ENCODE measurements at regions not wholly inside any gene's neighbourhood (a gene's known extent, or its start where the extent isn't known, plus 50 kb on each side); places are given as distances from the start of the nearest gene placed in this dataset.

DNA sequence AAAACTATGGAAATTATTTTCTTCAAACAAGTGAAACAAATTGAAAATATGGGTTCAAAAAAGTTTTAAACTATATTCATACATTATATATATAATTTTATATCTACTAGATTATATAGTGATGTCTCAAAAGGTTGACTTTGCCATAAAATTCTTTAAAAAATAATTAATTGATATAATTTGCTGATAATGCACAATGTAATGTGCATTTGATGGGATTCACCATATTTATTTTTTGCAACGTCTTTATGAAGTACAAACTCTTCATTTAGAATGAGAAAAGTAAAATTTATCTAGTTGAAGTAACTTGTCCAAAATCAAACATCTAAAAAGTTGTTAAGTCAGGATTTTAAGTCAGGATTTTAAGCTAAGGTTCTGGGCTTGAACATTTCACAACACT is 1954.5 kb upstream of the PCDH20 start:
- DNase-seq (ENCODE audit: low spot score), result no peak

DNA sequence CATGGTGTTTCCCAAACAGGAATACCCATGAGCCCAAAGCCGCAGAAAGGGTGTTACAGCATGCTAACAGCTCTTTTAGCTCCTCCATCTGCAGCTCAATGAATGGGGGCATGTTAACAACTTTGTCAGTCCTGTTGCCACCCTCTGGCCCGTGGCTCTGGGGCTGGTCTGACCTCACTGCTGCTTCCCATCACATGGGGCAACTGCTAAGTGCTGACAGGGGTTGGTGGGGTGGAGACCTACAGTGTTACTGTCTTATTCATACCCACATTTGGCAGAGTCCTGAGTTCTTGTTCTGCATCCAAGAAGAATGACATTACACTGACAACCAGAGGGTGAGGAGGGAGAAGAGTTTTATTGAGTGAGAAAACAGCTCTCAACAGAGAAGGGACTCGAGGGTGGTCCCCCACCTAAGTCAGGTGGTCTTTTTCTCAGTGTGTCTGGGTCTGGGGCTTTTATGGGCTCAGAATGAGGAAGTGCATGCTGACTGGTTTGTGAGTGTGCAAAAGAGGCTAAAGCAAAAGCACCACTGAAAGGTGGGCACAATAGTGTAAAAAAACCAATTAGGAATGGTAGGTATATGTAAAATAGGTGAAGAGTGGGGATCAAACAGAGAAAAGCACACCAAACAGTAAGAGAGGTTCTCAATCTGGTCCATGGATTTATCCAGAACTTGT is 1952.0 kb upstream of the PCDH20 start:
- Histone ChIP-seq H3K27ac (no peak overlapping the region), H3K27me3 (replicated peaks; ENCODE audit: insufficient read depth) (no peaks in the 10 kb centered on the region), H3K36me3 (no peaks in the 10 kb centered on the region), H3K4me3 (no peak overlapping the region), H3K9me3 (no peaks in the 10 kb centered on the region), H3K4me1 (ENCODE audit: control insufficient read depth in 1 of 2, low read depth in 2 of 2) (no peaks in the 10 kb centered on the region)
- TF ChIP-seq, protein P1, sequence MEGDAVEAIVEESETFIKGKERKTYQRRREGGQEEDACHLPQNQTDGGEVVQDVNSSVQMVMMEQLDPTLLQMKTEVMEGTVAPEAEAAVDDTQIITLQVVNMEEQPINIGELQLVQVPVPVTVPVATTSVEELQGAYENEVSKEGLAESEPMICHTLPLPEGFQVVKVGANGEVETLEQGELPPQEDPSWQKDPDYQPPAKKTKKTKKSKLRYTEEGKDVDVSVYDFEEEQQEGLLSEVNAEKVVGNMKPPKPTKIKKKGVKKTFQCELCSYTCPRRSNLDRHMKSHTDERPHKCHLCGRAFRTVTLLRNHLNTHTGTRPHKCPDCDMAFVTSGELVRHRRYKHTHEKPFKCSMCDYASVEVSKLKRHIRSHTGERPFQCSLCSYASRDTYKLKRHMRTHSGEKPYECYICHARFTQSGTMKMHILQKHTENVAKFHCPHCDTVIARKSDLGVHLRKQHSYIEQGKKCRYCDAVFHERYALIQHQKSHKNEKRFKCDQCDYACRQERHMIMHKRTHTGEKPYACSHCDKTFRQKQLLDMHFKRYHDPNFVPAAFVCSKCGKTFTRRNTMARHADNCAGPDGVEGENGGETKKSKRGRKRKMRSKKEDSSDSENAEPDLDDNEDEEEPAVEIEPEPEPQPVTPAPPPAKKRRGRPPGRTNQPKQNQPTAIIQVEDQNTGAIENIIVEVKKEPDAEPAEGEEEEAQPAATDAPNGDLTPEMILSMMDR (IDR thresholded peaks at IDR 0.05), result no peak
- DNase-seq (ENCODE audit: low spot score), result no peak
- no peak for ATAC-seq (ENCODE audit: insufficient number of reproducible peaks, low FRiP score, low read depth)

More for the DNA sequence above, 1954.5 kb upstream of the PCDH20 start:
- Histone ChIP-seq H3K27ac (no peak overlapping the region), H3K27me3 (replicated peaks; ENCODE audit: insufficient read depth) (no peaks in the 10 kb centered on the region), H3K4me3 (no peak overlapping the region), H3K36me3 (no peaks in the 10 kb centered on the region), H3K9me3 (no peaks in the 10 kb centered on the region), H3K4me1 (ENCODE audit: control insufficient read depth in 1 of 2, low read depth in 2 of 2) (no peaks in the 10 kb centered on the region)
- TF ChIP-seq, protein P1 (IDR thresholded peaks at IDR 0.05), result no peak
- ATAC-seq (ENCODE audit: insufficient number of reproducible peaks, low FRiP score, low read depth), result no peak

- H3K36me3 ChIP-seq, result no peaks in the 10 kb centered on the region
- H3K27ac ChIP-seq, result no peak overlapping the region
- no peaks in the 10 kb centered on the region for H3K9me3 ChIP-seq
- DNase-seq (ENCODE audit: low spot score), result no peak
- no peak for ATAC-seq (ENCODE audit: insufficient number of reproducible peaks, low FRiP score, low read depth)
- TF ChIP-seq, protein P1 (IDR thresholded peaks at IDR 0.05), result no peak
- H3K4me1 ChIP-seq (ENCODE audit: control insufficient read depth in 1 of 2, low read depth in 2 of 2), result no peaks in the 10 kb centered on the region
- no peak overlapping the region for H3K4me3 ChIP-seq
- H3K27me3 ChIP-seq (replicated peaks; ENCODE audit: insufficient read depth), result no peaks in the 10 kb centered on the region
These were observed 1948.5 kb upstream of the PCDH20 start for GRCh38 chr13:63364159-63364558.

- Histone ChIP-seq H3K27ac (no peak overlapping the region), H3K27me3 (replicated peaks; ENCODE audit: insufficient read depth) (no peaks in the 10 kb centered on the region), H3K4me1 (ENCODE audit: control insufficient read depth in 1 of 2, low read depth in 2 of 2) (no peaks in the 10 kb centered on the region), H3K4me3 (no peak overlapping the region), H3K9me3 (no peaks in the 10 kb centered on the region), H3K36me3 (no peaks in the 10 kb centered on the region)
- ATAC-seq (ENCODE audit: insufficient number of reproducible peaks, low FRiP score, low read depth) (no peak), DNase-seq (ENCODE audit: low spot score) (no peak)
- TF ChIP-seq, protein P1 (IDR thresholded peaks at IDR 0.05), result no peak
These were observed 1935.9 kb upstream of the PCDH20 start for GRCh38 chr13:63351533-63351932.

DNA sequence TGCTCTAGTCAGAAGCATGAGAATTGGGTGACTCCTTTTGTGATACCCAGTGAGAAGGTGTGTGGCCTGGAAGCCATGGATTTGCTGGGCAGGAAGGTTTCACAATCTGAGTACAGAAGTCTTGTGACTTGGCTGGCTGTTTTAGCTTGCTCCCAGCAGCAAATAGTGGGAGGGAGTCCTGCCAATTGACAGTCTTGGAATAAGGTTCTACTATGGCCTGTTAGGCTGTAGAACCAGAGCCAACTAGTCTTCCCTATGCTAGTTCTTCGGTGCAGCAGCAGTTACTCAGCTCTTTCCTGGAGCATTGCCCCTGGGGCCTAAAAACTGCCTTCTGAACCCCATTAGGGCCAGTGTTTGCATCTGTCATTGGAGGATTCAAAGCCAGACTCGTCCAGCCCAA is 1935.4 kb upstream of the PCDH20 start:
- TF ChIP-seq, protein P1 (IDR thresholded peaks at IDR 0.05), result no peak
- no peaks in the 10 kb centered on the region for H3K27me3 ChIP-seq (replicated peaks; ENCODE audit: insufficient read depth)
- no peak overlapping the region for H3K4me3 ChIP-seq
- ATAC-seq (ENCODE audit: insufficient number of reproducible peaks, low FRiP score, low read depth) (no peak), DNase-seq (ENCODE audit: low spot score) (no peak)
- no peaks in the 10 kb centered on the region for H3K36me3 ChIP-seq
- no peaks in the 10 kb centered on the region for H3K9me3 ChIP-seq
- H3K4me1 ChIP-seq (ENCODE audit: control insufficient read depth in 1 of 2, low read depth in 2 of 2), result no peaks in the 10 kb centered on the region
- no peak overlapping the region for H3K27ac ChIP-seq
